ENCODE measurements at regions not wholly inside any gene's neighbourhood (a gene's known extent, or its start where the extent isn't known, plus 50 kb on each side); places are given as distances from the start of the nearest gene placed in this dataset.

DNA sequence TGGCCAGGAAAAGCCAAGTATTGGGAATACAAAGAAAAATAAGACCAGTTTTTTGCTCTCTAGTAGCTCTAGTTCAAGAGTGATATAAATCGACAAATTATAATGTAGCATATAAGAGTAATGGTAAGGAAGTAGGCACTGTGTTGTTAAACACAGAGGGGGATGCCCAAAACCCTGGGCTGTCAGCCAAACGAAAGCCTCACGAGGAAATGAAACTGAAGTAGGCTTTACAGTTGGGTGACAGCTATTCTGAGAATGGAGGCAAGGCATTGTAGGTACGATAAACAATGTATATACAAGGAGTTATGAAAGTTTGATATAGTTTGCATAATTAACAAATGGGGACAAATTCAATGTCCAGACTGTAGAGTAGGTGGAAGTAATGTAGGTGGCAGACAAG lies 176.4 kb downstream of the FAM181B start:
- Histone ChIP-seq H3K56ac (ENCODE audit: insufficient read length, low read depth, low read length) (no peak overlapping the region), H2BK15ac (ENCODE audit: low read depth, low read length) (no peak overlapping the region), H2BK12ac (ENCODE audit: insufficient read length, low read depth, low read length) (no peak overlapping the region), H2AK5ac (ENCODE audit: insufficient read length, low read length) (no peak overlapping the region), H2BK120ac (ENCODE audit: low read depth, low read length, poor library complexity, severe bottlenecking) (no peak overlapping the region), H4K8ac (replicated peaks; ENCODE audit: insufficient read length, low read depth, low read length) (no peak overlapping the region), H4K91ac (ENCODE audit: insufficient read length, low read depth, low read length) (no peak overlapping the region), H3K14ac (ENCODE audit: insufficient read depth, low read length) (no peak overlapping the region), H2BK20ac (ENCODE audit: low read depth, low read length, poor library complexity, severe bottlenecking) (no peak overlapping the region), H3K18ac (ENCODE audit: insufficient read length, low read depth, low read length) (no peak overlapping the region), H3K4me2 (ENCODE audit: insufficient read depth, insufficient read length, low read length) (no peak overlapping the region), H3K4ac (ENCODE audit: low read depth, low read length) (no peak overlapping the region), H3K23me2 (ENCODE audit: insufficient read length, low read depth, low read length, poor library complexity, severe bottlenecking) (no peaks in the 10 kb centered on the region), H3K27ac (ENCODE audit: insufficient read length, low read depth, low read length) (no peak overlapping the region), H3K23ac (ENCODE audit: insufficient read length, low read depth, low read length) (no peak overlapping the region), H4K20me1 (ENCODE audit: control insufficient read depth, insufficient read depth, insufficient read length) (no peaks in the 10 kb centered on the region), H3K79me2 (ENCODE audit: insufficient read depth, low read length) (no peaks in the 10 kb centered on the region), H3K4me1 (ENCODE audit: insufficient read depth, low read length) (no peaks in the 10 kb centered on the region), H3T11ph (ENCODE audit: low read length) (no peak overlapping the region), H2AFZ (ENCODE audit: low read length) (no peak overlapping the region), H3K9me3 (ENCODE audit: control insufficient read depth, low read depth, low read length) (no peaks in the 10 kb centered on the region), H3K27me3 (ENCODE audit: insufficient read depth, low read length) (no peaks in the 10 kb centered on the region), H4K5ac (ENCODE audit: insufficient read length, low read depth, low read length) (no peak overlapping the region), H3K9ac (ENCODE audit: extremely low read depth, insufficient read length, low read length) (no peak overlapping the region), H3K79me1 (ENCODE audit: insufficient read depth, low read depth, low read length, poor library complexity, severe bottlenecking) (no peaks in the 10 kb centered on the region), H2BK5ac (ENCODE audit: insufficient read length, low read length) (no peak overlapping the region)
- Mint-ChIP-seq H3K27ac (no peak overlapping the region), H3K9me3 (no peaks in the 10 kb centered on the region), H3K4me1 (no peaks in the 10 kb centered on the region), H3K4me3 (no peak overlapping the region), H3K36me3 (ENCODE audit: insufficient read depth in 1 of 3, low read depth in 3 of 3) (no peaks in the 10 kb centered on the region), H3K27me3 (ENCODE audit: low read depth) (no peaks in the 10 kb centered on the region; the same call in 1 of the 2 replicates)
- WGBS (ENCODE audit: extremely low coverage, insufficient read length, low lambda C conversion rate), result no CpG with 5 or more reads among the region's 4 CpGs
- TF ChIP-seq, protein P1, sequence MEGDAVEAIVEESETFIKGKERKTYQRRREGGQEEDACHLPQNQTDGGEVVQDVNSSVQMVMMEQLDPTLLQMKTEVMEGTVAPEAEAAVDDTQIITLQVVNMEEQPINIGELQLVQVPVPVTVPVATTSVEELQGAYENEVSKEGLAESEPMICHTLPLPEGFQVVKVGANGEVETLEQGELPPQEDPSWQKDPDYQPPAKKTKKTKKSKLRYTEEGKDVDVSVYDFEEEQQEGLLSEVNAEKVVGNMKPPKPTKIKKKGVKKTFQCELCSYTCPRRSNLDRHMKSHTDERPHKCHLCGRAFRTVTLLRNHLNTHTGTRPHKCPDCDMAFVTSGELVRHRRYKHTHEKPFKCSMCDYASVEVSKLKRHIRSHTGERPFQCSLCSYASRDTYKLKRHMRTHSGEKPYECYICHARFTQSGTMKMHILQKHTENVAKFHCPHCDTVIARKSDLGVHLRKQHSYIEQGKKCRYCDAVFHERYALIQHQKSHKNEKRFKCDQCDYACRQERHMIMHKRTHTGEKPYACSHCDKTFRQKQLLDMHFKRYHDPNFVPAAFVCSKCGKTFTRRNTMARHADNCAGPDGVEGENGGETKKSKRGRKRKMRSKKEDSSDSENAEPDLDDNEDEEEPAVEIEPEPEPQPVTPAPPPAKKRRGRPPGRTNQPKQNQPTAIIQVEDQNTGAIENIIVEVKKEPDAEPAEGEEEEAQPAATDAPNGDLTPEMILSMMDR (conservative IDR thresholded peaks at IDR 0.05), result no peak
- DNase-seq, result no peak

Measured in H9 (cell line).